ENCODE measurements at regions not wholly inside any gene's neighbourhood (a gene's known extent, or its start where the extent isn't known, plus 50 kb on each side); places are given as distances from the start of the nearest gene placed in this dataset.

- DNase-seq (ENCODE audit: low spot score), result no peak
- H3K27me3 Mint-ChIP-seq (ENCODE audit: low read depth), result peaks cover 26% of the 10 kb centered on the region
- H3K4me3 Mint-ChIP-seq (ENCODE audit: unreplicated experiment), result no peak overlapping the region
- no peak overlapping the region for H3K27ac Mint-ChIP-seq (ENCODE audit: unreplicated experiment)
- peaks cover 1% of the 10 kb centered on the region for H3K36me3 Mint-ChIP-seq (ENCODE audit: low read depth)
- TF ChIP-seq CTCF (IDR thresholded peaks at IDR 0.05), result no peak
- H3K4me1 Mint-ChIP-seq (ENCODE audit: low read depth), result no peaks in the 10 kb centered on the region
- peaks cover 8% of the 10 kb centered on the region for H3K9me3 Mint-ChIP-seq (ENCODE audit: low read depth)
These were observed 93.0 kb upstream of the CRIM1 start for GRCh38 chr2:36262581-36262980.

GRCh38 chr2:36255863-36256262 lies 99.7 kb upstream of the CRIM1 start:
- H3K4me3 Mint-ChIP-seq (ENCODE audit: unreplicated experiment), result no peak overlapping the region
- no peaks in the 10 kb centered on the region for H3K36me3 Mint-ChIP-seq (ENCODE audit: low read depth)
- no peaks in the 10 kb centered on the region for H3K4me1 Mint-ChIP-seq (ENCODE audit: low read depth)
- no peak overlapping the region for H3K27ac Mint-ChIP-seq (ENCODE audit: unreplicated experiment)
- DNase-seq (ENCODE audit: low spot score), result no peak
- no peaks in the 10 kb centered on the region for H3K9me3 Mint-ChIP-seq (ENCODE audit: low read depth)
- peaks cover 36% of the 10 kb centered on the region for H3K27me3 Mint-ChIP-seq (ENCODE audit: low read depth)
- TF ChIP-seq CTCF (IDR thresholded peaks at IDR 0.05), result no peak

- no peak overlapping the region for H3K27ac Mint-ChIP-seq (ENCODE audit: unreplicated experiment)
- no peak for DNase-seq (ENCODE audit: low spot score)
- H3K4me3 Mint-ChIP-seq (ENCODE audit: unreplicated experiment), result no peak overlapping the region
- no peak for TF ChIP-seq CTCF (IDR thresholded peaks at IDR 0.05)
- H3K27me3 Mint-ChIP-seq (ENCODE audit: low read depth), result peaks cover 31% of the 10 kb centered on the region
- H3K9me3 Mint-ChIP-seq (ENCODE audit: low read depth), result no peaks in the 10 kb centered on the region
- H3K4me1 Mint-ChIP-seq (ENCODE audit: low read depth), result no peaks in the 10 kb centered on the region
- no peaks in the 10 kb centered on the region for H3K36me3 Mint-ChIP-seq (ENCODE audit: low read depth)
These were observed 102.5 kb upstream of the CRIM1 start for GRCh38 chr2:36253086-36253485.

- no peaks in the 10 kb centered on the region for H3K9me3 Mint-ChIP-seq (ENCODE audit: low read depth)
- no peaks in the 10 kb centered on the region for H3K36me3 Mint-ChIP-seq (ENCODE audit: low read depth)
- peaks cover 4% of the 10 kb centered on the region for H3K4me1 Mint-ChIP-seq (ENCODE audit: low read depth)
- H3K4me3 Mint-ChIP-seq (ENCODE audit: unreplicated experiment), result no peak overlapping the region
- DNase-seq (ENCODE audit: low spot score), result no peak
- no peak overlapping the region for H3K27ac Mint-ChIP-seq (ENCODE audit: unreplicated experiment)
- H3K27me3 Mint-ChIP-seq (ENCODE audit: low read depth), result peaks cover 7% of the 10 kb centered on the region
- no peak for TF ChIP-seq CTCF (IDR thresholded peaks at IDR 0.05)
These were observed 109.1 kb upstream of the CRIM1 start for GRCh38 chr2:36246320-36246990.

- H3K36me3 Mint-ChIP-seq (ENCODE audit: low read depth), result no peaks in the 10 kb centered on the region
- no peak overlapping the region for H3K27ac Mint-ChIP-seq (ENCODE audit: unreplicated experiment)
- DNase-seq (ENCODE audit: low spot score), result no peak
- no peak overlapping the region for H3K4me3 Mint-ChIP-seq (ENCODE audit: unreplicated experiment)
- H3K4me1 Mint-ChIP-seq (ENCODE audit: low read depth), result peaks cover 4% of the 10 kb centered on the region
- no peaks in the 10 kb centered on the region for H3K9me3 Mint-ChIP-seq (ENCODE audit: low read depth)
- no peak for TF ChIP-seq CTCF (IDR thresholded peaks at IDR 0.05)
- H3K27me3 Mint-ChIP-seq (ENCODE audit: low read depth), result peaks cover 6% of the 10 kb centered on the region
These were observed 109.9 kb upstream of the CRIM1 start for GRCh38 chr2:36245651-36246050.
